ENCODE measurements at regions not wholly inside any gene's neighbourhood (a gene's known extent, or its start where the extent isn't known, plus 50 kb on each side); places are given as distances from the start of the nearest gene placed in this dataset.

GRCh38 chr4:156559346-156559745 is 412.3 kb downstream of the PDGFC start:
- 3% methylated on average over 3 of the region's 3 CpGs for WGBS (ENCODE audit: missing lambda C conversion rate)
- H3K4me3 ChIP-seq, result no peak overlapping the region
- POLR2A ChIA-PET, result no interaction called here
- H3K9me3 ChIP-seq, result no peaks in the 10 kb centered on the region
- DNase-seq (ENCODE audit: low read depth in 1 of 2, low spot score in 1 of 2) (no peak), FAIRE-seq (no peak), ATAC-seq (no peak)
- no peaks in the 10 kb centered on the region for H3K4me1 ChIP-seq
- H3K4me2 ChIP-seq, result peak overlapping the region; percentile 29; the same call in 1 of the 3 replicates
- CTCF ChIA-PET, result no interaction called here
- TF ChIP-seq ELK1 (IDR thresholded peaks at IDR 0.05; ENCODE audit: low read depth, low read length) (no peak), MYC (IDR thresholded peaks at IDR 0.05; ENCODE audit: borderline replicate concordance, low read length) (no peak), PHF8 (IDR thresholded peaks at IDR 0.05; ENCODE audit: borderline replicate concordance, low read depth) (no peak), GATA3 (IDR thresholded peaks at IDR 0.05; ENCODE audit: borderline replicate concordance) (no peak), ZFP36 (IDR thresholded peaks at IDR 0.05; ENCODE audit: borderline replicate concordance, partially characterized antibody) (no peak), MAFK (IDR thresholded peaks at IDR 0.05; ENCODE audit: partially characterized antibody) (no peak), CBX2 (IDR thresholded peaks at IDR 0.05; ENCODE audit: borderline replicate concordance, low read depth) (no peak), RCOR1 (IDR thresholded peaks at IDR 0.05; ENCODE audit: low read depth, low read length) (no peak)
- H3K27ac ChIP-seq, result no peak overlapping the region

GRCh38 chr4:156558373-156559025 is 413.1 kb downstream of the PDGFC start:
- TF ChIP-seq ATOH8 (CRISPR knock-in tag; IDR thresholded peaks at IDR 0.05; ENCODE audit: low read depth) (no peak), EP300 (IDR thresholded peaks at IDR 0.05) (no peak), NPAS2 (CRISPR knock-in tag; IDR thresholded peaks at IDR 0.05; ENCODE audit: borderline replicate concordance) (no peak), PHF8 (IDR thresholded peaks at IDR 0.05; ENCODE audit: borderline replicate concordance, low read depth) (no peak), RARB (CRISPR knock-in tag; IDR thresholded peaks at IDR 0.05) (no peak), E2F6 (IDR thresholded peaks at IDR 0.05; ENCODE audit: borderline replicate concordance, low read depth) (no peak), HOXB13 (CRISPR knock-in tag; IDR thresholded peaks at IDR 0.05; ENCODE audit: low read depth) (no peak), BCL3 (IDR thresholded peaks at IDR 0.05) (no peak), HES2 (IDR thresholded peaks at IDR 0.05) (no peak), TFCP2L1 (CRISPR knock-in tag; IDR thresholded peaks at IDR 0.05) (no peak)
- H3K4me2 ChIP-seq, result no peak overlapping the region
- no peak overlapping the region for H3K4me3 ChIP-seq
- CTCF ChIA-PET, result no interaction called here
- ATAC-seq, result no peak
- H3K27ac ChIP-seq, result no peak overlapping the region
- WGBS (ENCODE audit: missing lambda C conversion rate), result 29% methylated on average over 3 of the region's 7 CpGs
- no peaks in the 10 kb centered on the region for H3K4me1 ChIP-seq
- DNase-seq (ENCODE audit: low read depth in 1 of 2, low spot score in 1 of 2), result no peak
- FAIRE-seq, result no peak
- no peaks in the 10 kb centered on the region for H3K9me3 ChIP-seq
- POLR2A ChIA-PET, result no interaction called here

- 60% methylated on average over 2 of the region's 3 CpGs for WGBS (ENCODE audit: missing lambda C conversion rate)
- FAIRE-seq, result no peak
- ATAC-seq, result no peak
- TF ChIP-seq FOSB (CRISPR knock-in tag; IDR thresholded peaks at IDR 0.05), result no peak
- TF ChIP-seq SMC3 (IDR thresholded peaks at IDR 0.05), result no peak
- no peak for TF ChIP-seq HMGXB4 (CRISPR knock-in tag; IDR thresholded peaks at IDR 0.05; ENCODE audit: borderline replicate concordance)
- TF ChIP-seq RFX5 (IDR thresholded peaks at IDR 0.05), result no peak
- TF ChIP-seq ZC3H11A (IDR thresholded peaks at IDR 0.05), result no peak
- TF ChIP-seq NFE2L2 (conservative IDR thresholded peaks at IDR 0.05; ENCODE audit: low read length), result no peak
- TF ChIP-seq REST (IDR thresholded peaks at IDR 0.05), result no peak
Observed at GRCh38 chr4:156557920-156558319, 413.7 kb downstream of the PDGFC start.

More at GRCh38 chr4:156557920-156558319, 413.7 kb downstream of the PDGFC start:
- Histone ChIP-seq H3K4me1 (no peaks in the 10 kb centered on the region), H3K27ac (no peak overlapping the region), H3K4me3 (no peak overlapping the region), H3K9me3 (no peaks in the 10 kb centered on the region), H3K4me2 (no peak overlapping the region)
- ChIA-PET CTCF (no interaction called here), POLR2A (no interaction called here)
- no peak for DNase-seq (ENCODE audit: low read depth in 1 of 2, low spot score in 1 of 2)

Measured in A549 (cell line).